HEK293 (cell line): ENCODE measurements at regions not wholly inside any gene's neighbourhood (a gene's known extent, or its start where the extent isn't known, plus 50 kb on each side); places are given as distances from the start of the nearest gene placed in this dataset.

Source experiments
- CTCF ChIA-PET: fragments of 350-600 bp; formaldehyde crosslinking; extraction: SDS; loops from one replicate; lab custom pipeline; 2021; ENCODE audit warnings: antibody characterized with exemption; lab: Yijun Ruan, JAX
- POLR2A ChIA-PET: fragments of 300-600 bp; formaldehyde crosslinking; extraction: SDS; loops from one replicate; lab custom pipeline; 2020; ENCODE audit warnings: antibody characterized with exemption, inconsistent platforms; lab: Yijun Ruan, JAX
- H3K27ac ChIP-seq: fragments of 200-500 bp; sonication (Bioruptor generic); 2 replicates; pipeline ENCODE4 v1.5.1; 2014; ENCODE audit warnings: low read depth, low read length, control low read depth, inconsistent platforms; ENCODE audit errors: extremely low read depth
- H3K36me3 ChIP-seq, 2 experiments: fragments of 200-500 bp in 1 of 2; sonication (Bioruptor generic) in 1 of 2; 1 replicate in 1 of 2; 2 replicates in 1 of 2; pipeline ENCODE4 v1.5.1; 2014 to 2017; ENCODE audit warnings: inconsistent platforms in 2 of 2, low read length in 2 of 2; ENCODE audit not compliant: control insufficient read depth in 2 of 2, insufficient read depth in 1 of 2
- H3K4me1 ChIP-seq: fragments of 200-500 bp; sonication (Bioruptor generic); 2 replicates; pipeline ENCODE4 v1.5.1; 2014; ENCODE audit warnings: mild to moderate bottlenecking, low read length, inconsistent platforms; ENCODE audit not compliant: control insufficient read depth, insufficient read depth
- H3K4me3 ChIP-seq: 2 replicates; pipeline ENCODE4 v1.5.1; 2011; ENCODE audit warnings: low read depth, mild to moderate bottlenecking, control low read depth, low read length, moderate library complexity
- H3K9me3 ChIP-seq: fragments of 200-500 bp; sonication (Bioruptor generic); 2 replicates; pipeline ENCODE4 v1.5.1; 2014; ENCODE audit warnings: low read depth, low read length, inconsistent platforms; ENCODE audit not compliant: control insufficient read depth, insufficient read depth
- CTCF ChIP-seq: fragments of 450-650 bp; formaldehyde crosslinking; IDR thresholded peaks from 2 replicates; pipeline ENCODE4 v1.5.1; 2016; ENCODE audit warnings: missing biosample characterization, missing genetic modification characterization
- HOXC10 ChIP-seq: sonication (generic); formaldehyde crosslinking; IDR thresholded peaks from 2 replicates; pipeline ENCODE4 v1.8.1; 2023; ENCODE audit warnings: mild to moderate bottlenecking, missing genetic modification reagents
- HOXD13 ChIP-seq: sonication (generic); formaldehyde crosslinking; IDR thresholded peaks from 2 replicates; pipeline ENCODE4 v1.8.0; 2022; ENCODE audit warnings: missing genetic modification reagents, borderline replicate concordance
- KLF10 ChIP-seq: fragments of 450-650 bp; IDR thresholded peaks from 2 replicates; pipeline ENCODE4 v1.5.1; 2018; ENCODE audit warnings: missing biosample characterization, mild to moderate bottlenecking, missing genetic modification characterization
- KLF9 ChIP-seq: fragments of 450-650 bp; formaldehyde crosslinking; IDR thresholded peaks from 2 replicates; pipeline ENCODE4 v1.5.1; 2016; ENCODE audit warnings: missing biosample characterization, missing genetic modification characterization, low read depth
- PRDM1 ChIP-seq: fragments of 450-650 bp; formaldehyde crosslinking; IDR thresholded peaks from 2 replicates; pipeline ENCODE4; 2016; ENCODE audit warnings: missing biosample characterization, missing genetic modification characterization
- PRDM4 ChIP-seq: fragments of 450-650 bp; formaldehyde crosslinking; IDR thresholded peaks from 2 replicates; pipeline ENCODE4 v1.5.1; 2017; ENCODE audit warnings: missing biosample characterization, missing genetic modification characterization
- ZBTB7A ChIP-seq: fragments of 450-650 bp; formaldehyde crosslinking; IDR thresholded peaks from 2 replicates; pipeline ENCODE4 v1.5.1; 2016; ENCODE audit warnings: low read depth, missing biosample characterization, missing genetic modification characterization
- ZFP3 ChIP-seq: fragments of 450-650 bp; formaldehyde crosslinking; IDR thresholded peaks from 2 replicates; pipeline ENCODE4 v1.5.1; 2016; ENCODE audit warnings: low read depth, missing biosample characterization, missing genetic modification characterization
- ZFP69B ChIP-seq: fragments of 450-650 bp; formaldehyde crosslinking; IDR thresholded peaks from 2 replicates; pipeline ENCODE4 v1.5.1; 2016; ENCODE audit warnings: missing biosample characterization, missing genetic modification characterization
- ZNF10 ChIP-seq: fragments of 450-650 bp; formaldehyde crosslinking; IDR thresholded peaks from 2 replicates; pipeline ENCODE4 v1.5.1; 2017; ENCODE audit warnings: missing biosample characterization, missing genetic modification characterization
- ZNF140 ChIP-seq: fragments of 450-650 bp; formaldehyde crosslinking; IDR thresholded peaks from 2 replicates; pipeline ENCODE4 v1.5.1; 2016; ENCODE audit warnings: missing biosample characterization, missing genetic modification characterization
- ZNF174 ChIP-seq: fragments of 450-650 bp; formaldehyde crosslinking; IDR thresholded peaks from 2 replicates; pipeline ENCODE4 v1.5.0; 2017; ENCODE audit warnings: missing biosample characterization, mild to moderate bottlenecking, missing genetic modification characterization
- ZNF184 ChIP-seq: fragments of 450-650 bp; IDR thresholded peaks from 2 replicates; pipeline ENCODE4 v1.5.1; 2018; ENCODE audit warnings: missing biosample characterization, mild to moderate bottlenecking, missing genetic modification characterization
- ZNF23 ChIP-seq: fragments of 450-650 bp; formaldehyde crosslinking; IDR thresholded peaks from 2 replicates; pipeline ENCODE4 v1.5.1; 2016; ENCODE audit warnings: missing biosample characterization, missing genetic modification characterization, borderline replicate concordance
- ZNF335 ChIP-seq: fragments of 450-650 bp; formaldehyde crosslinking; conservative IDR thresholded peaks from 2 replicates; pipeline ENCODE4 v1.5.1; 2016; ENCODE audit warnings: missing biosample characterization, missing genetic modification characterization
- ZNF394 ChIP-seq: fragments of 450-650 bp; formaldehyde crosslinking; IDR thresholded peaks from 2 replicates; pipeline ENCODE4 v1.5.1; 2016; ENCODE audit warnings: missing biosample characterization, missing genetic modification characterization, mild to moderate bottlenecking, moderate library complexity, borderline replicate concordance
- ZNF398 ChIP-seq: fragments of 450-650 bp; formaldehyde crosslinking; IDR thresholded peaks from 2 replicates; pipeline ENCODE4 v1.5.1; 2017; ENCODE audit warnings: missing biosample characterization, missing genetic modification characterization
- ZNF423 ChIP-seq: fragments of 450-650 bp; formaldehyde crosslinking; IDR thresholded peaks from 2 replicates; pipeline ENCODE4 v1.5.1; 2016; ENCODE audit warnings: missing biosample characterization, missing genetic modification characterization
- ZNF488 ChIP-seq: fragments of 450-650 bp; formaldehyde crosslinking; IDR thresholded peaks from 2 replicates; pipeline ENCODE4 v1.5.1; 2016; ENCODE audit warnings: missing biosample characterization, missing genetic modification characterization
- ZNF530 ChIP-seq: fragments of 450-650 bp; formaldehyde crosslinking; IDR thresholded peaks from 2 replicates; pipeline ENCODE4 v1.5.1; 2016; ENCODE audit warnings: low read depth, missing biosample characterization, missing genetic modification characterization
- ZNF561 ChIP-seq: fragments of 450-650 bp; IDR thresholded peaks from 2 replicates; pipeline ENCODE4 v1.5.1; 2018; ENCODE audit warnings: missing biosample characterization, missing genetic modification characterization, borderline replicate concordance
- ZNF600 ChIP-seq: fragments of 450-650 bp; formaldehyde crosslinking; IDR thresholded peaks from 2 replicates; pipeline ENCODE4 v1.5.1; 2016; ENCODE audit warnings: missing biosample characterization, missing genetic modification characterization
- ZNF624 ChIP-seq: fragments of 450-650 bp; formaldehyde crosslinking; IDR thresholded peaks from 2 replicates; pipeline ENCODE4 v1.5.1; 2017; ENCODE audit warnings: missing biosample characterization, missing genetic modification characterization
- ZNF629 ChIP-seq: fragments of 450-650 bp; formaldehyde crosslinking; IDR thresholded peaks from 2 replicates; pipeline ENCODE4 v1.5.1; 2017; ENCODE audit warnings: missing biosample characterization, missing genetic modification characterization

GRCh38 chr21:16345757-16346156 lies 616.0 kb downstream of the USP25 start:
- no peak overlapping the region for H3K27ac ChIP-seq
- no peaks in the 10 kb centered on the region for H3K36me3 ChIP-seq
- ChIA-PET CTCF (interaction anchor here (0.7 kb wide), 1 partner anchor 8 kb away, joined by 3 read pairs; no protein-coding TSS in a partner anchor), POLR2A (no interaction called here)
- H3K4me3 ChIP-seq, result no peak overlapping the region
- no peaks in the 10 kb centered on the region for H3K4me1 ChIP-seq
- no peaks in the 10 kb centered on the region for H3K9me3 ChIP-seq
- TF ChIP-seq ZNF174, result no peak
- no peak for TF ChIP-seq ZNF561 (tag by site-specific recombination)
- no peak for TF ChIP-seq ZFP69B (tag by site-specific recombination)
- no peak for TF ChIP-seq ZNF184
- TF ChIP-seq HOXD13 (CRISPR knock-in tag), result no peak

GRCh38 chr21:16347223-16347622 lies 617.4 kb downstream of the USP25 start:
- no peaks in the 10 kb centered on the region for H3K36me3 ChIP-seq
- no peaks in the 10 kb centered on the region for H3K9me3 ChIP-seq
- no peak overlapping the region for H3K27ac ChIP-seq
- no peaks in the 10 kb centered on the region for H3K4me1 ChIP-seq
- POLR2A ChIA-PET, result no interaction called here
- TF ChIP-seq ZFP3 (tag by site-specific recombination), result no peak
- no peak for TF ChIP-seq PRDM1 (tag by site-specific recombination)
- TF ChIP-seq KLF10 (tag by site-specific recombination), result no peak
- no peak for TF ChIP-seq ZNF488 (tag by site-specific recombination)
- TF ChIP-seq ZNF398, result no peak
- TF ChIP-seq ZNF423 (tag by site-specific recombination), result no peak
- TF ChIP-seq ZNF335 (tag by site-specific recombination), result no peak
- no peak for TF ChIP-seq ZNF394 (tag by site-specific recombination)
- TF ChIP-seq ZBTB7A, result no peak
- no peak for TF ChIP-seq HOXC10 (CRISPR knock-in tag)
- no peak overlapping the region for H3K4me3 ChIP-seq
- CTCF ChIA-PET, result no interaction called here

- H3K27ac ChIP-seq, result no peak overlapping the region
- ChIA-PET POLR2A (no interaction called here), CTCF (interaction anchor here (0.6 kb wide), 1 partner anchor 559 kb away, joined by 3 read pairs; no protein-coding TSS in a partner anchor)
- H3K36me3 ChIP-seq, result no peaks in the 10 kb centered on the region
- H3K4me3 ChIP-seq, result no peak overlapping the region
- H3K4me1 ChIP-seq, result no peaks in the 10 kb centered on the region
- TF ChIP-seq ZNF629 (no peak), ZNF624 (tag by site-specific recombination) (no peak), ZNF600 (tag by site-specific recombination) (no peak), ZNF398 (no peak), ZNF10 (tag by site-specific recombination) (no peak), KLF9 (tag by site-specific recombination) (no peak), PRDM4 (tag by site-specific recombination) (no peak), ZNF140 (tag by site-specific recombination) (no peak), CTCF (tag by site-specific recombination) (no peak), ZNF423 (tag by site-specific recombination) (no peak), ZNF530 (tag by site-specific recombination) (no peak), ZNF23 (tag by site-specific recombination) (no peak)
- no peaks in the 10 kb centered on the region for H3K9me3 ChIP-seq
Observed at GRCh38 chr21:16353764-16354163, 624.0 kb downstream of the USP25 start.
